Fibroblast of lung (primary cell): ENCODE measurements at regions not wholly inside any gene's neighbourhood (a gene's known extent, or its start where the extent isn't known, plus 50 kb on each side); places are given as distances from the start of the nearest gene placed in this dataset.

Experiments
- CTCF ChIP-seq, 2 donors: IDR thresholded peaks in 1 of 2; conservative IDR thresholded peaks in 1 of 2; 1 replicate in 1 of 2; 2 replicates in 1 of 2; pipeline ENCODE4 v1.5.1; 2011 to 2012; ENCODE audit warnings: low read length in 2 of 2, control low read depth in 1 of 2, inconsistent platforms in 1 of 2, low read depth in 1 of 2, mild to moderate bottlenecking in 1 of 2
- EZH2 ChIP-seq: IDR thresholded peaks from 2 replicates; pipeline ENCODE4 v1.5.1; 2012; ENCODE audit warnings: low read length, control low read depth, mild to moderate bottlenecking; ENCODE audit errors: missing control alignments

DNA sequence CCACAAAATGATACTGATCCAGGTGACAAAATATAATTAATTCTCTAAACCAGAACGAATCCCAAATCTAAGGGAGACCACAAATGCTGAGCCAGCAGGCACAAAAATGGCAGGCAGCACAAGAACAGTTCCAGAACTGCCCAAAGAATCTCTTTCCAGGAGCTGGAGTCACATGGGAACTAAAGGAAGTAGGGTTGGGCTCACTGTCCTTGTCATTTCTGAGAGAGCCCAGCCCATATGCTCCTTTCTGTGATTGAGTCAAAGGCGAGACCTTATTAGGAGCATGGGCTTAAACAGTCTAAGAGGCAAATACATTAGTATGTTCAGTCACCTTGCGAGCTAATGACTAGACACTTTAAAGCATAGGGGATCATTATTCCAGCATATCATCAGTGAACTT lies 327.6 kb upstream of the ARID1B start:
- TF ChIP-seq CTCF (conservative IDR thresholded peaks at IDR 0.05 in 1 of 2, IDR thresholded peaks at IDR 0.05 in 1 of 2; ENCODE audit: low read depth in 1 of 2, low read length in 2 of 2), result no peak
- no peak for TF ChIP-seq EZH2
